RWPE2 (cell line): ENCODE measurements at regions not wholly inside any gene's neighbourhood (a gene's known extent, or its start where the extent isn't known, plus 50 kb on each side); places are given as distances from the start of the nearest gene placed in this dataset.
A peak's percentile ranks its signal among the peaks of the same experiment; 100 is the strongest.

Source experiments
- ATAC-seq: fragments of 200-7000 bp; cut with Tn5 transposase; 3 replicates; pipeline ENCODE4 v1.9.1; 2021; ENCODE audit warnings: low read depth
- DNase-seq: peaks from one replicate; pipeline ENCODE4 v3.0.0-alpha.2; 2020; ENCODE audit warnings: low spot score
- H3K27ac ChIP-seq: fragments of 450-650 bp; 2 replicates; pipeline ENCODE4 v1.5.1; 2017; ENCODE audit warnings: mild to moderate bottlenecking; ENCODE audit not compliant: poor library complexity, severe bottlenecking
- H3K27me3 ChIP-seq: fragments of 250-450 bp; sonication (Bioruptor Pico); 2 replicates; pipeline ENCODE4 v1.5.1; 2021; ENCODE audit warnings: mild to moderate bottlenecking, moderate library complexity; ENCODE audit not compliant: insufficient read depth, poor library complexity, severe bottlenecking
- H3K36me3 ChIP-seq: fragments of 250-450 bp; sonication (Bioruptor Pico); 2 replicates; pipeline ENCODE4 v1.5.1; 2020; ENCODE audit warnings: low read depth, mild to moderate bottlenecking, moderate library complexity
- H3K4me1 ChIP-seq: fragments of 250-450 bp; sonication (Bioruptor Pico); 2 replicates; pipeline ENCODE4 v1.5.1; 2021; ENCODE audit warnings: mild to moderate bottlenecking, moderate library complexity; ENCODE audit not compliant: insufficient read depth, poor library complexity, severe bottlenecking
- H3K4me3 ChIP-seq: fragments of 250-450 bp; sonication (Bioruptor Pico); 2 replicates; pipeline ENCODE4 v1.5.1; 2021; ENCODE audit warnings: mild to moderate bottlenecking, moderate library complexity; ENCODE audit not compliant: severe bottlenecking
- H3K9me3 ChIP-seq: fragments of 250-450 bp; sonication (Bioruptor Pico); 2 replicates; pipeline ENCODE4 v1.5.1; 2021; ENCODE audit warnings: mild to moderate bottlenecking, moderate library complexity; ENCODE audit not compliant: severe bottlenecking
- CTCF ChIP-seq: fragments of 450-650 bp; IDR thresholded peaks from one replicate; pipeline ENCODE4 v1.5.1; 2017; ENCODE audit warnings: mild to moderate bottlenecking, moderate library complexity; ENCODE audit not compliant: poor library complexity, severe bottlenecking

DNA sequence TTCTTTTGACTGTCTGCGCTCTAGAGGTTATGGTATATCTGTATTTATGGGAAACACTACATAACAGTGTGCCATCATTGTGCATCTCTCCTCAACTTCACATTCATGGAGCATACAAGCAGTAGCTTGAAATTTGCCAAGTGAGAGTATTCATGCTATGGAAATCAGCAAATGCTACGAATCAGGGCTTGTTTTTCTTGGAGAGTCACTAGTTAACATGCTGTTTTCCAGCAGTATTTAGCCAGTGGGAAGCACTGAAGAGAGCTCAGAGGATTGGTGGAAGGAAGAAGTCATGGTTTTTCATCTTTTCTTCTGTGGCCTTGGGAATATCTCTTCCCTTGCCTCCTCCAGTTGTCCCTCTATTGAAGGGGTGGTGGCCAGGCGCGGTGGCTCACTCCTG, 303.0 kb downstream of the PSAT1 start:
- H3K36me3 ChIP-seq, result no peaks in the 10 kb centered on the region
- no peak for TF ChIP-seq CTCF
- no peaks in the 10 kb centered on the region for H3K9me3 ChIP-seq
- H3K4me3 ChIP-seq, result no peak overlapping the region
- peaks cover 3% of the 10 kb centered on the region for H3K27me3 ChIP-seq
- no peak overlapping the region for H3K27ac ChIP-seq
- H3K4me1 ChIP-seq, result peaks cover 6% of the 10 kb centered on the region
- ATAC-seq (no peak), DNase-seq (no peak)

DNA sequence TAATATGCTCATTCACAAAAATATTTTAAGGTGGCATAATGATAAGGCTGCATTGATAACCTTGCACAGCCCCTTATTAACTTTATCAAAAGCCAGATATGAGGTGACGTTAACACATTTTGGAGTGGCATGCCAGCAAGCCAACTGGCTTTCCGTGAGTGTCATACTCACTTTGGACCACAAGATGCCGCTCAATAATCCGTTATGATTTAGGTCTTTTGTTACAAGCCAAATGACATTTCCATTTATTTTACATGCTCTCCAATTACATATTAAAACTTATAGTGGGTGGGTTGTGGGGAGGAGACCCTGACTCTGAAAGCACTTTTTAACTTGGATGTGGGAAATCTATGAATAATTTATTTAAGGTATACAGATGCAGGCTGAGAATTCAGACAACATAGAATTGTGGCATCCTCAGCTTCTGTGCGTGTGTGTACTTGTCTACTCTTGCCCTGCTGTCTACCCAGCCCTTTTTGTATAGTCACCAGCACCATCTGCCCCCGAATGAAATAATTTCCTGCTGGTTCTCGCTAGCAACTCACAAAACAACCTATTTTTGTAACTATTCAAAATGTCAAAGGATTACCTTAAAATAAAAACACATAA, 305.1 kb downstream of the PSAT1 start:
- H3K4me1 ChIP-seq, result peaks cover 6% of the 10 kb centered on the region
- TF ChIP-seq CTCF, result peak; percentile 91

DNA sequence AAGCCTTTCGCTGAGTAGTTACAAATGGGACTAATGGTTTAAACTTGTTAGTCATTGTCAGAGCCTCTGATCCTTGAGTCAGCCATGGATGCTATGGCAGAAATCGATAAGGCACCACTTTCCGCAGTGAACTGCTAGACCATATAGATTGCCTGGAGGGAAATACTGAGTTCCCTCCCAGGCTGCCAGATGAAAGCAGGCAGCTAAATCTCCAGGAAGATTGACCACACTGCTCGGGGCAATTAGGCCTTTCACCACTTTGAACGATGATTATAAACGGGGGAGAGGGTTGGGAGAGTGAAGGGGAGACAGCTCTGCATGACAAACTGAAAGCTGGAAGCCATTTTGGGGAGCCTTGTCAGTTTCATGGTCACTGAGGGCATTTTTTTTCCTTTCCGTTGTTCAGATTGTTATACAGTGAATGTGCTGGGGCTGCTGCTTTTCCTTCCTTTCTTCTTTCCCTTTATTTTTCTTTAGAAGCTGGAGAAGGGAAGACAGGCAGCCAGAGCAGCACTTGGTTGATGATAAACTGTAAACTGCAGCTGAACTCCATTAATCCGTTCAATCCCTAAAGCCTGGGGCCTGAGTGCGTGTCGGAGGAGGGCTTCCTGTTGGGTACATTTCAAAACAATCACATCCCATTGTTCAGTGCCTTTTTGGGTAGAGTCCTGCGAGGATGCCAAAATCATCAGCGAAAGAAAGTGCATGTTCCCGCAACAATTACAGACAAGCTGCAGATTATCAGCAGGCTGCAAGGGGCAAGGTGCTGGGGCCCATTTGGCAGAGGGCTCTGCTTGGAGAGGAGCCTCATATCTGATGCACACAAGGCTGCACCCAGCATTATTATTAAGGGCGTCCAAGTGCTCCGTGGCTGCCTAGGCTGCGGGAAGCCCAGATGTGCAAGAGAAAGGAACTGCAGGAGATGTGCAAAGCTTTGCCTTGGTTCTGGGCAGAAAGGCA, 308.4 kb downstream of the PSAT1 start:
- ATAC-seq (no peak), DNase-seq (no peak)
- no peak for TF ChIP-seq CTCF

More for the DNA sequence above, 305.1 kb downstream of the PSAT1 start:
- Histone ChIP-seq H3K9me3 (no peaks in the 10 kb centered on the region), H3K36me3 (no peaks in the 10 kb centered on the region), H3K4me3 (no peak overlapping the region), H3K27me3 (peaks cover 3% of the 10 kb centered on the region), H3K27ac (no peak overlapping the region)
- ATAC-seq (peak; percentile 86), DNase-seq (no peak)

GRCh38 chr9:78606001-78606379, 309.1 kb downstream of the PSAT1 start:
- Histone ChIP-seq H3K27me3 (no peaks in the 10 kb centered on the region), H3K4me3 (no peak overlapping the region), H3K27ac (no peak overlapping the region), H3K4me1 (peaks cover 6% of the 10 kb centered on the region), H3K36me3 (no peaks in the 10 kb centered on the region), H3K9me3 (no peaks in the 10 kb centered on the region)
- ATAC-seq (no peak), DNase-seq (no peak)
- no peak for TF ChIP-seq CTCF

More for the DNA sequence above, 308.4 kb downstream of the PSAT1 start:
- Histone ChIP-seq H3K36me3 (no peaks in the 10 kb centered on the region), H3K4me3 (no peak overlapping the region), H3K27ac (no peak overlapping the region), H3K9me3 (no peaks in the 10 kb centered on the region), H3K4me1 (peaks cover 6% of the 10 kb centered on the region), H3K27me3 (no peaks in the 10 kb centered on the region)

DNA sequence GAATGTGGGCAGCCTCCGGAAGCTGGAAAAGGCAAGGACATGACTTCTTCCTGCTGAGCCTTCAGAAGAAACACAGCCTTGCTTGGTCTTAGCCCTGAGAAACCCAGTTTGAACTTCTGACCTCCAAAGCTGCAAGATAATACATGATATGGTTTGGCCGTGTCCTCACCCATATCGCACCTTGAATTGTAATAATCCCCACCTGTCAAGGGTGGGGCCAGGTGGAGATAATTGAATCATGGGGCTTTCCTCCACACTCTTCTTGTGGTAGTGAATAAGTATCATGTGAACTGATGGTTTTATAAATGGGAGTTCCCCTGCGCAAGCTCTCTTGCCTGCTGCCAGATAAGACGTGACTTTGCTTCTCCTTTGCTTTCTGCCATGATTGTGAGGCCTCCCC, 310.9 kb downstream of the PSAT1 start:
- DNase-seq (no peak), ATAC-seq (no peak)
- H3K4me1 ChIP-seq, result peaks cover 3% of the 10 kb centered on the region
- no peaks in the 10 kb centered on the region for H3K36me3 ChIP-seq
- no peak for TF ChIP-seq CTCF
- no peak overlapping the region for H3K4me3 ChIP-seq
- no peaks in the 10 kb centered on the region for H3K27me3 ChIP-seq
- H3K9me3 ChIP-seq, result no peaks in the 10 kb centered on the region
- no peak overlapping the region for H3K27ac ChIP-seq
